ENCODE measurements at regions not wholly inside any gene's neighbourhood (a gene's known extent, or its start where the extent isn't known, plus 50 kb on each side); places are given as distances from the start of the nearest gene placed in this dataset.

DNA sequence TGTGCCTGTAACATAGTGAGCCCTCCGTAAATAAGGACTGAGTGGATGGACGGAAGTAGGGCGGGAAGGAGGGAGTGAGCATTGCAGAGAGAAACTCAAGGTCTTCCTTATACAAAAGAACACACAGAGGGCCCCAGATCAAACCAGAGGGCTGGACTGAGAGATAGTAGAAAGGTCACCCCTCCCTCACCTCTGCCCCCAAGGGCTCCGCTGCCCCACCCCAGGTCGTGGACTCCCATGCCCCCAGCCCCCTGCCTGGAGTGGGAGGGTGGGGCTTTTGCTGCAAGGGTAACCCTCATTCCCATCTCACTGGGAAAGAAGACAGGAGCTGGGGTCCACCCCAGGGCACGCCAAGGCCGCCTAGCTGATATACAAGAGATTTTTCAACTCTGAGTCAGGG is 157.0 kb downstream of the MN1 start:
- H3K4me1 Mint-ChIP-seq = no peaks in the 10 kb centered on the region
- no peak for ATAC-seq (replicated peaks)
- no peak overlapping the region for H3K4me3 Mint-ChIP-seq
- no peaks in the 10 kb centered on the region for H3K36me3 Mint-ChIP-seq
- H3K27me3 Mint-ChIP-seq = peaks cover 0 to 9% of the 10 kb centered on the region in 2 donors
- no peak for DNase-seq
- H3K27ac Mint-ChIP-seq = no peak overlapping the region
- H3K9me3 Mint-ChIP-seq = peaks cover 0 to 3% of the 10 kb centered on the region in 2 donors

DNA sequence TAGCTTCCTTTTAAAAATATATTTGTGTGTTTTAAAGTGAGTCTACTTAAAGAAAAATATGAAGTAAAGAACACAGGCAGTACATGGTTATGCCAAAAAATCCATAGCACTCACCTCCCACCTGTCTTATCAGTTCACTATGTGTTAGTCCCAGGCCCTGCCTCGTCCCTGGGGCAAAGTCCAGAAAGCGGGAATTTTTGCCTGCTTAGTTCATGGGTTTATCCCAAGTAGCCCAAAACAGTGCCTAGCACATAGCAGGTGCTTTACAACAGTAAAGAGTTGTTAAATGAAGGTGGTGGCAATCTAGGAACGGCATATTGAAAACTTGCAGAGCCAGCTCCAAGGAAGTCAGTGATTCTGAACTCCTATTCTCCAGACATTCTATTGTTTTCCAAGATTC is 154.0 kb downstream of the MN1 start:
- Mint-ChIP-seq H3K36me3 (no peaks in the 10 kb centered on the region), H3K4me1 (no peaks in the 10 kb centered on the region), H3K4me3 (no peak overlapping the region), H3K9me3 (peaks cover 0 to 3% of the 10 kb centered on the region in 2 donors), H3K27me3 (peaks cover 0 to 9% of the 10 kb centered on the region in 2 donors), H3K27ac (no peak overlapping the region)
- DNase-seq (no peak), ATAC-seq (replicated peaks) (no peak)

DNA sequence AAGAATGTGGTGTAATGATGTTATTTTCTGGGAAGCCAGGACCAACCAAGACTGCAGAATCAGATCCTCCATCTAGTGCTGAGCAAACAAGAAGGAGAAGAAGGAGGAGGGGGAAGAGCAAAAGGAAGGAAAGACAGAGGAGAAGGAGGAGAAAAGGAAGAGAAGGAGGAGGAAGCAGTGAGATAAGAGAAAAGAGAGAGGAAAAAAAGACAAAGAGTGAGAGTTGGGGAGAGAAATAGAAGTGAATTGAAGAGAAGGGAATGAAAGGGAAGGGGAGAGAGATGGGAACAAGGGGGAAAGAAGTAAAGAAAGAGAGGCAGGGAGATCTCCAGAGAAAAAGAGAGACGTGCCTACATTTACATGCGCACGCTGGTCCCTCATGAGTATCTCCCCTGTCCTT is 153.5 kb downstream of the MN1 start:
- Mint-ChIP-seq H3K27ac (no peak overlapping the region), H3K4me1 (no peaks in the 10 kb centered on the region), H3K27me3 (peaks cover 0 to 9% of the 10 kb centered on the region in 2 donors), H3K36me3 (no peaks in the 10 kb centered on the region), H3K9me3 (peaks cover 0 to 3% of the 10 kb centered on the region in 2 donors), H3K4me3 (no peak overlapping the region)
- ATAC-seq (replicated peaks) (no peak), DNase-seq (no peak)

DNA sequence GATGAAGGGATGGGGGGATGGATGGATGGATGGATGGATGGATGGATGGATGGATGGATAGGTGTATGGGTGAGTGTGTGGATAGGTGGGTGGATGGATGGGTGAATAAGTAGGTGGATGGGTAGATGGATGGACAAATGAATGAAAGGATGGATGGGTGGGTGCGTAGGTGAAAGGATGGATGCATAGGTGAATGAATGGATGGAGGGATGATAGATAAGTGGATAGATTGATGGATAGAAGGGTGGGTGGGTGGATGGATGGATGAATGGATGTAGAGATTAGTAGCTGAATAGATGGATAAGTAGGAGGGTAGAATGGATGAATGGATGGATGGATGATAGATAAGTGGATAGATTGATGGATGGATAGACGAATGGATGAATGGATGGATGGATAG is 152.7 kb downstream of the MN1 start:
- no peak overlapping the region for H3K27ac Mint-ChIP-seq
- no peak for ATAC-seq (replicated peaks)
- no peaks in the 10 kb centered on the region for H3K4me1 Mint-ChIP-seq
- H3K9me3 Mint-ChIP-seq = peaks cover 0 to 3% of the 10 kb centered on the region in 2 donors
- DNase-seq = no peak
- no peaks in the 10 kb centered on the region for H3K36me3 Mint-ChIP-seq
- peaks cover 0 to 9% of the 10 kb centered on the region in 2 donors for H3K27me3 Mint-ChIP-seq
- no peak overlapping the region for H3K4me3 Mint-ChIP-seq

DNA sequence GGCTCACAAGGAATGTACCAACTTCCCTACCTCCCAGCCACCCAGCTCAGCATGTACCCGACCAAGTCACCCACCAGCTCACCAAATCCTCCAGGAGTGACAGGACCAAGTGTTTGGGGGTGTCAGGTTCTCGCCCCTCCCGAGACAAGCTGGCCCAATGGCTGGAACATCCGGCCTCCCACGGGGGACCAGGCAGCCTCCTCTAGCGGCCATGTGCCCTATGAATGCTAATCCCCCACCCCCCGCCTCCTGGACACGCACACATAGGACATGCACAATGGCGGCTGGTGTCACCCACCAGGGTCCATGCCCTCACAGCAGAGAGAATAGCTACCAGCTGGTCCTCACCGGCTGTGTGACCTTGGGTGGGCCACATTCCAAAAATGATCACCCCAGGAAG is 151.0 kb downstream of the MN1 start:
- H3K36me3 Mint-ChIP-seq = no peaks in the 10 kb centered on the region
- H3K4me1 Mint-ChIP-seq = no peaks in the 10 kb centered on the region
- peaks cover 5 to 6% of the 10 kb centered on the region in 2 donors for H3K9me3 Mint-ChIP-seq
- ATAC-seq (replicated peaks) = no peak
- no peak overlapping the region for H3K27ac Mint-ChIP-seq
- no peak overlapping the region for H3K4me3 Mint-ChIP-seq
- peaks cover 0 to 9% of the 10 kb centered on the region in 2 donors for H3K27me3 Mint-ChIP-seq
- no peak for DNase-seq

DNA sequence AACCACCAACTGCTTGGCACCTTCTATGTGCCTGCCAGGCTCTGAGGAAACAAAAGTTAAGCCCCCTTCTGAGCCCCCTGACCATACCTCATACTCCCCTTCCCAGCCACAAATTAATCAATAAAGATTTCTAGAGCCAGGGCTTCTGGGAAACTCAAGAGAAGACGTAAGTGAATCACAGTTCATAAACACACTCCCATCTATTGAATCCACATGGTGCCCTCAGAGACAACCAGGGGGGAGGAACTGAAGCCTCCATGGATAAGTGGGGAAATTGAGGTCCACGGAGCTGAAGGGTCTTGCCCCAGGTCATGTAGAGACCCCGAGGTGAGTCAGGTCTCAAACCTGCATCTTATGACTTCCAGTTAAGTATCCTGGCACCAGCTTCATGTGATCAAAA is 150.6 kb downstream of the MN1 start:
- Mint-ChIP-seq H3K4me3 (no peak overlapping the region), H3K36me3 (no peaks in the 10 kb centered on the region), H3K4me1 (no peaks in the 10 kb centered on the region), H3K9me3 (peaks cover 9 to 10% of the 10 kb centered on the region in 2 donors), H3K27ac (no peak overlapping the region), H3K27me3 (peaks cover 0 to 9% of the 10 kb centered on the region in 2 donors)
- ATAC-seq (replicated peaks) (no peak), DNase-seq (no peak)

DNA sequence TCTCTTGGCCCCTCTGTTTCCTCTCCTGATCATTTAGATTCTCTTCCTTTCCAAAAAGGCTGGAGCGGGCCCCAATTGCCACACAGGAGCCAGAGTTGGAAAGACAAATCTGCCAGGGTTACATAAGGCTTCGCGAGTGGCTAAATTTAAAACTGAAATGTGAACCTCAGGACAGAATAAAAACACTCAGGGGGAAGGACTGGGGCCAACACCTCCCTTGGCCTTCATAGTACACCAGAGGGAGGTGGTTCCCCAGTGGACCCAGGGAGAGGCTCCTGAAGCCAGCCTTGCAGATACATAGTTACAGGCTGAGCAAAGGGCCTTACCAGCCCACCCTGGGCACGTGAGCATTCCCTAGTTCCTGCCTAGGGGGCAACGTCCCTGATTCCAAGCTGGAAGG is 150.1 kb downstream of the MN1 start:
- H3K4me3 Mint-ChIP-seq = no peak overlapping the region
- H3K27me3 Mint-ChIP-seq = peaks cover 0 to 9% of the 10 kb centered on the region in 2 donors
- DNase-seq = no peak
- H3K27ac Mint-ChIP-seq = no peak overlapping the region
- no peaks in the 10 kb centered on the region for H3K36me3 Mint-ChIP-seq
- peaks cover 14% of the 10 kb centered on the region in 2 donors for H3K9me3 Mint-ChIP-seq
- H3K4me1 Mint-ChIP-seq = no peaks in the 10 kb centered on the region
- ATAC-seq (replicated peaks) = no peak

DNA sequence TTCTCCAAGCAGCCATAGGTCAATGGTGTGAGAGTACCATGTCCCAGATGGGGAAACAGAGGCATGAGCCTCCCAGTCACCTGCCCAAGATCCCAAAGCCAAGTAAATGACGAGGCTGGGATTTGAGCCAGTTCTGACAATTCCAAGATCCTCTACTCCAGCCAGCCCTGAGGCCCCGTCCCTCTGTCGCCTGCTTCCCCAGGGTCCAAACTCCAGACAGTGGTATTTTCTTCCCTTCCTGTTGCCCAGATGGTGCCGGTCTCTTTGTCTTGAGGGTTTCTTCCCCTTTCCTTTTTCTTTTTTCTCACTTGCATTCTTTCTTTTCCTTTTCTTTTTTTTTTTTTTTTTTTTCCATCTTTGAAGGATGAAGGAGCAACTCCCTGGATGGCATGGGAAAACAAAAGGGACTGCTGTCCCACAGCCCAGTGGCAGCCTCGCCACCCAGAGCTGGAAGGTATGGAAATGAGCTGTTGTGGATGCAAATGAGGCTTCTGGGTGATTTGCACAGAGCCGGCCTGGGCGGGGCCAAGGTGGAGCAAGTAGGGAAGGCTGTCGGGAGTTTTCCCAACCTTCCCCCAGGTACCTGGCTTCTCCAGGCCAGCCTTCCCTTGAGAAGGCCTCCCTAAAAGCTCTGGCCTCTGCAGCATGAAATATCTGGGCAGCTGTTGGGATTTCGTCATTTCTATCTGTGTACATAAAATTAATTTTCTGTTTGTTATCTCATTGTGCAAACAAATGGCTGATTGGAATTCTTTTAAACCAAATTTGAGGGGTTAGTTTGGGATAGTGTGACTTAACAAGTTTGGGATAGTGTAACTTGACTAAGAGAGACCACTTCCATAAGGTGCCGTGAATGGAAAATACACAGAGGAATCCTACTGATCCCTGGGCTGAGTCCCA is 146.8 kb downstream of the MN1 start:
- H3K36me3 Mint-ChIP-seq = no peaks in the 10 kb centered on the region
- no peak for ATAC-seq (replicated peaks)
- no peak overlapping the region for H3K4me3 Mint-ChIP-seq
- H3K27ac Mint-ChIP-seq = no peak overlapping the region
- H3K9me3 Mint-ChIP-seq = peaks cover 14 to 15% of the 10 kb centered on the region in 2 donors
- DNase-seq = no peak
- no peaks in the 10 kb centered on the region for H3K4me1 Mint-ChIP-seq
- no peaks in the 10 kb centered on the region for H3K27me3 Mint-ChIP-seq

DNA sequence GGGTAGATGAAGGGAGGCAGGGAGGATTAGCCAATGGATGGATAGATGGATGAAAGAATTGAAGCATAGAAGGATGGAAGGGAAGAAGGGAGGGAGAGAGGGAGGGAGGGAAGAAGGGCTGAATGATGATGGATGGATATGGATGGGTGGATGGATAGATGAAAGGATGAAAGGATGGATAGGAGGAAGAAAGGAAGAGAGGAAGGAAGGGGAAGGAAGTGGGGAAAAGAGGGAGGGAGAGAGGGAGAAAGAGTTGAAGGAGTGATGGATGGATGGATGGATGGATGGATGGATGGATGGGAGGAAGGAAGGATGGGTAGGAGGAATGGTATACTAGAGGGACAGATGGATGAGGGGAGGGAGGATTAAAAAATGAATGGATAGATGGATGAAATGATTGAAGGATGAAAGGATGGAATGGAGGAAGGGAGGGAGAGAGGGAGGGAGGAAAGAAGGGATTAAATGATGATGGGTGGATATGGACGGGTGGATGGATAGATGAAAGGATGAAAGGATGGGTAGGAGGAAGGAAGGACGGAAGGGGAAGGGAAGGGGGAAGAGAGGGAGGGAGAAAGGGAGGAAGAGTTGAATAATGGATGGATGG is 145.9 kb downstream of the MN1 start:
- ATAC-seq (replicated peaks) (no peak), DNase-seq (no peak)
- Mint-ChIP-seq H3K27me3 (no peaks in the 10 kb centered on the region), H3K9me3 (peaks cover 14 to 15% of the 10 kb centered on the region in 2 donors), H3K4me3 (no peak overlapping the region), H3K36me3 (no peaks in the 10 kb centered on the region), H3K27ac (no peak overlapping the region), H3K4me1 (no peaks in the 10 kb centered on the region)

DNA sequence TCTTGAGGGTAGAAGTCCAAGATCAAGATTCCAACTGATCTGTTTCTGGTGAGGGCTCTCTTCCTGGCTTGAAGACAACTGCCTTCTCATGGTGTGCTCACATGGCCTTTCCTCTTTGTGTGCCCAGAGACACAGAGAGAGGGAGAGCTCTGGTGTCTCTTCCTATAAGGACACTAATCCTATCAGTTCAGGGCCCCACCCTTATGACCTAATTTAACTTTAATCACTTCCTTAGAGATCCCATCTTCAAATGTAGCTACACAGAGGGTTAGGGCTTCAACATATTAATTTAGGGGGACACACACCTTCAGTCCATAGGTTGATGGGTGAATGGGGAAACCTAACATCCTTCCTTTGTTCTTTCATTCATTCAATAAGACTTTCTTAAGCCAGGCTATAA is 144.6 kb downstream of the MN1 start:
- no peak for DNase-seq
- no peaks in the 10 kb centered on the region for H3K27me3 Mint-ChIP-seq

DNA sequence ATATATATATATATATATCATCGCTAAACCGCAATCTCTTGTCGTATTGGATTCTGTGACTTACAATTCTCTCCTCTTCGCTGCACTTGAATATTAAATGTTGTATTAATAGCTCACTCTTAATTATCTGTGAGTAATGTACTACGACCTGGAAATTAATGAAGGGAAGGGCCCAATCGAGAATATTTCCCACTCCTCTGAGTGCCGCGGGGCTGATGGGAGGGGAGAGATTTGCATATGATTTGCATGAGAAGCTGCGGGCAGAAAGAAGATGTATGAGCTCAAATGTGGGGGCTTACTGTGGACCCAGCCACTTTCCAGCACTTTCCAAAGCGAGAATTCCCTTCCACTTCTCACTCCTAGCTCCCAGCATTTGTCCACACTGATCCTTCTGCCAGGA is 141.2 kb downstream of the MN1 start:
- Mint-ChIP-seq H3K36me3 (no peaks in the 10 kb centered on the region), H3K9me3 (peaks cover 12 to 14% of the 10 kb centered on the region in 2 donors), H3K4me3 (no peak overlapping the region), H3K27ac (no peak overlapping the region), H3K4me1 (no peaks in the 10 kb centered on the region), H3K27me3 (no peaks in the 10 kb centered on the region)
- DNase-seq (no peak), ATAC-seq (replicated peaks) (no peak)

More for the DNA sequence above, 144.6 kb downstream of the MN1 start:
- H3K4me3 Mint-ChIP-seq = no peak overlapping the region
- no peak for ATAC-seq (replicated peaks)
- no peaks in the 10 kb centered on the region for H3K36me3 Mint-ChIP-seq
- no peaks in the 10 kb centered on the region for H3K4me1 Mint-ChIP-seq
- no peak overlapping the region for H3K27ac Mint-ChIP-seq
- peaks cover 14 to 15% of the 10 kb centered on the region in 2 donors for H3K9me3 Mint-ChIP-seq

DNA sequence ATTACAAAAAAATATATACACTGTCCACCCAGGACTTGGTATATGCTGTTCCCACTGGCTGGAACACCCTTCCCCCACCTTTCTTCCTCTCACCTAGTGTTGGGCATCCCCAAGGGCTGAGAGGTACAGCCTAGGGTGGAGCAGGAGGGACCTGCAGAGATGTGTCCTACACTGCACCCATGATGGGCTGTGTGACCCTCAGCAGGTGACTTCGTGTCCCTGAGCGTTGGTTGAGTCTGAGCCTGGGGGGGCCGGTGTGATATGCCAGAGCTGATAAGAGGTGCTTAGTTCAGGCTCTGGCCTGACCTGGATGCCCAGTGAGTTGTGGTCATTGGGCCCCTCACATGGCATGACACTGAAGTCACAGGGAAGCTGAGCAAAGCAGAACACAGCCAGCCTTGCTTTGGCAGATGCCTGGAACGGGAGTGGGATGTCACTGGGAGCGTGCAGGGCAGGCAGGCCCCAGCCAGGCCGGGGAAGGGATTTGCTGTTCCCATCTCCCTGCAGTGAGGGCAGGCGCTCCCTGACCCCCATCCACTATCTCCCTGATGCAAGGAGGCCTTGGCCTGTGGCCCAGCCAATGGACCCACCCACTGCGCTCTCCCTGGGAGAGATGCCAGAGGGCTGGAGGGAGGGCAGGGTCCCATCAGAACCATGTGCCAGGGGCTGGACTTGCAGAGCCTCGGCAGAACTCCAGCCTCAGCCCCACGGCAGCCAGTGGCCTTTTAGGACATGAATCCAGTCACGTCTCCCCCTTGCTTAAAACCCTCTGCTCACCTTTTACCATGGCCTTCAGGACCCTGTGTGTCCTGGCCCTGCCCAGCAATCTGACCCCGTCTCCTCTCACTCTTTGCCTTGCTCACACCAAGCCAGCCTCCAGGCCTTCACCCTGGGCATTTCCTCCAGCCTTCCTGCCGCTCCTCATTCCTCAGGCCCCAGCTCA is 138.9 kb downstream of the MN1 start:
- Mint-ChIP-seq H3K36me3 (peaks cover 2 to 3% of the 10 kb centered on the region in 2 donors), H3K27me3 (peaks cover 4 to 8% of the 10 kb centered on the region in 2 donors), H3K4me3 (no peak overlapping the region), H3K9me3 (peaks cover 2 to 5% of the 10 kb centered on the region in 2 donors), H3K27ac (no peak overlapping the region), H3K4me1 (no peaks in the 10 kb centered on the region)
- DNase-seq (no peak), ATAC-seq (replicated peaks) (no peak)

DNA sequence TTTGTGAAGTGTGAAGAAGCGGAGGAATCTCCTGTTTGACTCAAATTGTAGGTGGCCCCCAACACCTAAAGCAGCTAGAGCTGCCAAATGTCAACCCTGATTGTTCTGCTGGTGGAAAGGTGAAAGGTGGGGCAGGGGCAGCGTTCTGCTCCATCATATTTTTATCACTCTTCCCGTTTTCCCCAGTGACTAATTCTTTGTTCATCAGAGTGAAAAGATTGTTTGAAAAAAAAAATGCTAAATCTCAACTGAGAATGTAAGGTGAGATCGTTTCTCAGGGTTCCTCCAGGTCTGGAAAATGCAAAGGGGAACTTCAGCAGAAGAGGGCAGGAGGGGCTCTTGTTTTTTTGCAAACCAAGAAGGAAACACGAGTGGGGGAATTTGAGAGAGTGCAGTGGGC is 137.7 kb downstream of the MN1 start:
- no peak for ATAC-seq (replicated peaks)
- peaks cover 4 to 5% of the 10 kb centered on the region in 2 donors for H3K9me3 Mint-ChIP-seq
- no peaks in the 10 kb centered on the region for H3K4me1 Mint-ChIP-seq
- peaks cover 11 to 17% of the 10 kb centered on the region in 2 donors for H3K27me3 Mint-ChIP-seq
- H3K4me3 Mint-ChIP-seq = no peak overlapping the region
- no peak for DNase-seq
- H3K36me3 Mint-ChIP-seq = peaks cover 2 to 3% of the 10 kb centered on the region in 2 donors
- H3K27ac Mint-ChIP-seq = no peak overlapping the region

All from stimulated activated naive B cell treated with anti-CD40 and anti-IgM and Interleukin-4, amounts not matched to agents 10 μg/mL and 1 μg/mL and 100 μg/mL, for 72 hours (primary cell).